SK-N-DZ (cell line): ENCODE measurements at regions not wholly inside any gene's neighbourhood (a gene's known extent, or its start where the extent isn't known, plus 50 kb on each side); places are given as distances from the start of the nearest gene placed in this dataset.

ENCODE experiments used
- DNase-seq: peaks from one replicate; pipeline ENCODE4 v3.0.0-alpha.2; 2015; ENCODE audit warnings: low spot score

- DNase-seq: no peak
These were observed 324.6 kb downstream of the CAAP1 start for GRCh38 chr9:26567976-26568375.

- no peak for DNase-seq
These were observed 326.5 kb downstream of the CAAP1 start for GRCh38 chr9:26566141-26566540.

- no peak for DNase-seq
These were observed 327.5 kb downstream of the CAAP1 start for GRCh38 chr9:26565118-26565517.

GRCh38 chr9:26562338-26562737 is 330.3 kb downstream of the CAAP1 start:
- DNase-seq: no peak

- DNase-seq: no peak
These were observed 330.7 kb downstream of the CAAP1 start for GRCh38 chr9:26561928-26562327.

GRCh38 chr9:26559506-26559905 is 333.1 kb downstream of the CAAP1 start:
- DNase-seq: no peak

- no peak for DNase-seq
These were observed 340.6 kb downstream of the CAAP1 start for GRCh38 chr9:26551971-26552370.

- DNase-seq: no peak
These were observed 341.2 kb downstream of the CAAP1 start for GRCh38 chr9:26551451-26551850.

GRCh38 chr9:26548781-26549290 is 343.8 kb downstream of the CAAP1 start:
- no peak for DNase-seq

- no peak for DNase-seq
These were observed 352.6 kb downstream of the CAAP1 start for GRCh38 chr9:26539867-26540493.

- DNase-seq: no peak
These were observed 355.4 kb downstream of the CAAP1 start for GRCh38 chr9:26537211-26537610.

- DNase-seq: no peak
These were observed 357.5 kb downstream of the CAAP1 start for GRCh38 chr9:26535151-26535550.

- no peak for DNase-seq
These were observed 361.8 kb downstream of the CAAP1 start for GRCh38 chr9:26530841-26531240.

GRCh38 chr9:26527931-26528330 is 364.7 kb downstream of the CAAP1 start:
- no peak for DNase-seq

- no peak for DNase-seq
These were observed 368.3 kb downstream of the CAAP1 start for GRCh38 chr9:26524267-26524666.

- no peak for DNase-seq
These were observed 369.0 kb downstream of the CAAP1 start for GRCh38 chr9:26523577-26523976.

GRCh38 chr9:26520141-26520540 is 372.5 kb downstream of the CAAP1 start:
- DNase-seq: no peak

- DNase-seq: no peak
These were observed 375.7 kb downstream of the CAAP1 start for GRCh38 chr9:26516773-26517343.

GRCh38 chr9:26513730-26514129 is 378.9 kb downstream of the CAAP1 start:
- no peak for DNase-seq

GRCh38 chr9:26510137-26510536 is 382.5 kb downstream of the CAAP1 start:
- DNase-seq: no peak

GRCh38 chr9:26508897-26509296 is 383.7 kb downstream of the CAAP1 start:
- no peak for DNase-seq

- no peak for DNase-seq
These were observed 388.5 kb downstream of the CAAP1 start for GRCh38 chr9:26504057-26504456.

GRCh38 chr9:26502311-26502710 is 390.3 kb downstream of the CAAP1 start:
- no peak for DNase-seq

GRCh38 chr9:26500471-26500870 is 392.1 kb downstream of the CAAP1 start:
- DNase-seq: no peak
